Ovary (tissue), 3 donors: ENCODE measurements at regions not wholly inside any gene's neighbourhood (a gene's known extent, or its start where the extent isn't known, plus 50 kb on each side); places are given as distances from the start of the nearest gene placed in this dataset.

ENCODE experiments used
- CTCF ChIP-seq, 3 donors: fragments of 450-650 bp in 2 of 3; fragments of 200-600 bp in 1 of 3; IDR thresholded peaks; one replicate each; pipeline versions ENCODE4 v1.5.1 to v1.8.0; 2016 to 2022; ENCODE audit warnings: antibody characterized with exemption in 3 of 3, mild to moderate bottlenecking in 1 of 3
- POLR2A ChIP-seq: fragments of 450-650 bp; IDR thresholded peaks from one replicate; pipeline ENCODE4 v1.6.1; 2017; ENCODE audit warnings: antibody characterized with exemption, mild to moderate bottlenecking, moderate library complexity
- donor health status: DM: no; HTN: no; CAD: no.

- no peak for TF ChIP-seq CTCF (IDR thresholded peaks at IDR 0.05)
- no peak for TF ChIP-seq POLR2A
These were observed 222.2 kb upstream of the NRP1 start for GRCh38 chr10:33556620-33557019.
